Stimulated activated CD4-positive, alpha-beta T cell treated with anti-CD3 and anti-CD28 coated beads, TNF-alpha, amount 100 ng/mL, for 48 hours (primary cell): ENCODE measurements at regions not wholly inside any gene's neighbourhood (a gene's known extent, or its start where the extent isn't known, plus 50 kb on each side); places are given as distances from the start of the nearest gene placed in this dataset.
A peak's percentile ranks its signal among the peaks of the same experiment; 100 is the strongest.

Source experiments
- DNase-seq, 3 donors: peaks; one replicate each; pipeline ENCODE4 v3.0.0-alpha.2; 2020; ENCODE audit warnings: low read depth in 3 of 3

DNA sequence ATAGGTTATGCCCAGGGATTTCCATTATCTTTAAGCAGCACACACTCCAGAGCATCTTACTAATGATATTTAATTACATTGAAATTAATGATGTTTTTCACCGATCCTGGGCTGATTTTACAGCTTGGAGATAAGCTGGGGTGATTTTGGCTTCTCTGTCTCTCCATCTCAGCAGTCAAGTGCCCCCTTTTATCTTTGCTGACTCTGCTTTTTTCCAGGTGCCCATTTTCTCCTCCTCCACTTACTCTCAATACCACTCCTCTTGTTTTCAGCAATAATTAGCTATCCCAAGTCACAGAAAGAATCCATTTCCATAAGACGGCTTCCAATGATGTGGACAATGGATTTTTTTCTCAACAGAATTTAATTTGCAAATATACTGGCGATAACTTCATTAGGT is 266.7 kb downstream of the GBA3 start:
- no peak for DNase-seq

DNA sequence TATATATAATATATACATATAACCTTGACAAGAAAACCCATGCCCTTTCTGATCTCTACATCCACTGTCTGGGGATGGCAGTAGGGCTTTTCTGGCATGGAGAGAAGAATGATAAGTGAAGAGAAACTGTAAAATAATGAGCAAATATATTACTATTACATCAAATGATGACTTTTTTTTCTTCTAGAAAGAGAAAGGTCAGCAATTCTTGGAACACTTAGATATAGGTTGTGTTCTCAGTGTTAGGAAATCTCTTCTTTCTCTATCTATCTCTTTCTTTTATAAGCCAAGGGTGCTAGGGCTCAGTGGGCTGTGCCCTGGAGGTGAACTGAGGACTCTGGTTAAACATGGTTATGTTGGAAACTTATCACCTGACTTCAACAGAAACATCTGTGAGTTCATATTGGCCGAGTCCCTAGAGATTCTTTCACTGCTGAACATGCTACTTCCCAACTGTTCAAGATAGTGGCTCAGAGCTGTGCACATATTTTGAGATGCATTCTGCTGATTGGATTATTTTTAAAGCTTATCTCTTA is 265.1 kb downstream of the GBA3 start:
- DNase-seq: no peak

DNA sequence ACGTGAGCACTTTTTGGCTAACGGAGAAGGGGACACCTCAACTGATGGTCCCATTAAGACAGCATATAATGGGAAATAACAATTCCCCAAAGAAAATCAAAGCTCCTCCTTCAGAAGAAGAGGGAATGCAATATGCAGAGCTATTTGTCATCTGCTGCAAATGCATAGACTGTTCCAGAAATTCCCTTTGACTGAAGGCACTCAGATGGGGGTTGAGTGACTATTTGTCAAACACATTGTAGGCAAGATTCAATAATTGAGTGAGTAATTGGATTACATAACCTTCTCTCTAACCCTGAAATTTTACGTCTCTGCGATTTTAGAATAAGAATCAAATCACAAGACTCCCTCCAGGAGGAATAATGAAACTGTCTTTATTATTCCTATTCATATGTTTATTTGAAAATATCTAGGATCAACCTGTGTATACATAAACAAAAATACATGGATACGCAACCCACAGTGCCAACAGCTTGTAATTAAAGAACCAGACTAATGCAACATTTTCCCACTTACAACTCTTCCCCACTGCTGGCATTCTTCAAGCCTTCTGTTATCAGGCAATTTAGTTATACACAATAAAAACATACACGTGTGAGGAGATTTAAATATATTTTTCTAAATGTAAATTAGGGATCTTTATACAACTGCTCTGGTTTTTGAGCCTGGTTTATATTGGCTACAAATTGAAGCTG is 256.6 kb downstream of the GBA3 start:
- no peak for DNase-seq

DNA sequence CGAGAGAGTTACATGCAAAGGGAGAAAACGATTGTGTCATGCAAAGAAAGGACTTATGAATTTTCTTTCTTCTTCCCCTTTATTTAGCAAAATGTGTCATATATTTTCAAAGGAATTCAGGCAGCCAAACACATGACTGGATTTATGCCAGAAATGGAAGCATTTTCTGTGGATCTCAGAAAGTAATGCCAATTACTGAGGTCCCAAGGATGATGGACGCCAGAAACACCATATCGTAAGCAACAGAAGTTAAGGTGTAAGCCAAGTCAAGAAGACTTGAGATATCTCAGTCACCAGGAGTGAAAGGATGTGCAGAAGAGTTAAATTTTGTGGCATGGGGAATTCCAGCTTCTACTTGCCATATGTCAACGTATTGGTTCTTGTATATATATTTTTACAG is 255.1 kb downstream of the GBA3 start:
- DNase-seq: no peak

DNA sequence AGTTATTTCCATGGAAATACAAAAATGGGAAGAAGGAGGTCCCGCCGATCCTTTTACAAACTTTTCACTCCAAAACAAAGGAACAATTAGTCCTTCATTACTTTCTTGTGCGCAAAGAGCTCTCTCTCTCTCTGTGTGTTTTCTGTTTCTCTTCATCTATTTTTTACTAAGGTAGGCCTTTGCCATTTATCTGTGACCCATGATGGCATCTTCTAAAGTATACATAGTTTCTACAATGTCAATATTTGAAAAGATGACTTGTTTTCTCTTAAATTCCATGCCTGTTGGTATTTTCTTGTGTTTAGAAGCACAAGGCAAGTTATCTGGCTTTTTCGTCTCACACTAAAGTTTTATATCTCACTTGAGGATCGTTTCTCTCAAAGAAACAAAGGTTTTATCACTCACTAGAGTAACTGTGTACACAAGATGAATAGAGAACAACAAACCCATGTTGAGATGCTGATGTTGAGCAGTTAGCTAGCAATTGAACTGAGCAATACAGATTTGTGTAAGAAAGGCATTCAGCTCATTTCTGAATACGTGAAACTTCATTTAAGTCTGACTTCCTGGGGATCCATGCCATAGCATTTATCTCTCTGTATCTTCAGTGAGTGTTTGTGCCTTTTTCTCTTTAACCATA is 250.3 kb downstream of the GBA3 start:
- DNase-seq: no peak

DNA sequence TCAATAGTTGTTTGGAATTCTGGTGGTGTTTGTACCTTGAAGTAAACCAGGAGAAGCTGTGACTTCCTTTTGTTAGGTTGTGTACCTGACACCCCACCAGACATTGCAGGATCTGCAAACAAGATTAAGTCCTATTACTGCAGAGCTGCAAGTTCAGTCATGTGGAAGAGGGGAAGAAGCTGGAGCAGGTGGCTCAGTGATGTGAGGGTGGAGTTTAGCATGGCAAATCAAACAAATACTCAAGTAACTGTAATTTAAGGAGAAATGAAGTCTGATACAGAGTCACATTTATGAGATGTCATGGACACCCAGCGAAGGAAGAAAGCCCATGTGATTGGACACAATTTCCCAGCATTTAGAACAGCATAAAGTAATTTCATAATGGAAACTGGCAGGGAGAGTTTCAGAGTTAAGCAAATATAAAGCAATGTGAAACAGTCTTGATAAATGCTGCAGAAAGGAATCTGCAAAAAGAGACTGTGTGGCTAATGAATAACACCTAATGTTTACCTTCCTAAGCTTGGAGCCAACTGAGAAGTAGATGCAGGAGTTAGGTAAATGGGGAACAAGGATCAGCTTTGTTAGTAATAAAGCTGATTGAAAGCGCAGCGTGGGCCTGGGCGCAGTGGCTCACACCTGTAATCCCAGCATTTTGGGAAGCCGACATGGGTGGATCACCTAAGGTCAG is 249.1 kb downstream of the GBA3 start:
- DNase-seq: no peak

DNA sequence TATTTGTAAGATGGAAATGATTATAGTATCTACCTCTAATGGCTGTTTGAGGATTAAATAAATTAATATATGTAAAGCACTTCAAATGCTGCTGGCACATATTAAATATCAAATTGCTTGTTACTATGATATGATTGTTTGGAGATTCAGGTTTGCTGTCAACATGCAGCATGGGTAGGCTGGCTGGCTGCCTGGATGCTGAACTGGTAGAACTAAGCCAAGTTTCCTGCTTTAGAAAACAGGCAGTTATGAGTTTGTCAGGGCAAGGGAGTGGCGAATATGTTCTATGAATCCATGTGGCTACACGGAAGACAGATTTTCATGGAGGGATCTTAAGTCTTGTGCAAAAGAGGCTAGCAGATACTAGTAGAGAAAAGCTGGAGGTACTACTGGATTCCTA is 239.6 kb downstream of the GBA3 start:
- no peak for DNase-seq

DNA sequence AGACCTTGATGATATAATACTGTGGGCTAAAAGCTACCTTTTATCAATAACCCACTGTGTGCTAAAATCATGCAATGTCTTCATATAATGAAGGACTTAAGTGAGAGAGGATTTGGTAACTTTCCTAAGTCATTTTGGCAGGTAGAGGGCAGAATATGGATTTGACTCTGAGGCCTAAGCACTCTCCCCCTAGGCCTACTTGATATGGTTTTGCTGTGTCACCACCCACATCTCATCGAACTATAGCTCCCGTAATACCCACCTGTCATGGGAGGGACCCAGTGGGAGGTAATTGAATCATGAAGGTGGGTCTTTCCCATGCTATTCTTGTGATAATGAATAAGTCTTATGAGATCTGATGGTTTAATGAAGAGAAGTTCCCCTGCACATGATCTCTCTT is 229.7 kb downstream of the GBA3 start:
- DNase-seq: no peak

DNA sequence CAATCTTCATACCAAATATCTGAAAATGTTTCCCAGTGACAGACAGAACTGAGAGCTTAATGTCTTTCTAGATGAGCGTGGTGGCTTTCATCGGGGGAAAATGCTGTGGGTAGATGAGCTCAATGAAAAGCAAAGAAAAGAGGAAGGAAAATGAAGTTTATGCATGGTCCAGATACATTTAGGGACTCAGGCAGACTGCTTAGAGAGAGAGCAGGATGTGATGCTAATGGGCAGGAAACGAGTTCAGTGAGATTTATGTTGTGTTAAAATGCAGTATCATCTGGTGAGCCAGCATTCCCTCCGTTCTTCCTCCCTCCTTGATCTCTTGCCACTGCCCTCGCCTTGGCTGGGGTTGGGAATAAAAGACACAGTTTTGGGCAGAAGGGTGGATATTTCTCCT is 229.2 kb downstream of the GBA3 start:
- no peak for DNase-seq

DNA sequence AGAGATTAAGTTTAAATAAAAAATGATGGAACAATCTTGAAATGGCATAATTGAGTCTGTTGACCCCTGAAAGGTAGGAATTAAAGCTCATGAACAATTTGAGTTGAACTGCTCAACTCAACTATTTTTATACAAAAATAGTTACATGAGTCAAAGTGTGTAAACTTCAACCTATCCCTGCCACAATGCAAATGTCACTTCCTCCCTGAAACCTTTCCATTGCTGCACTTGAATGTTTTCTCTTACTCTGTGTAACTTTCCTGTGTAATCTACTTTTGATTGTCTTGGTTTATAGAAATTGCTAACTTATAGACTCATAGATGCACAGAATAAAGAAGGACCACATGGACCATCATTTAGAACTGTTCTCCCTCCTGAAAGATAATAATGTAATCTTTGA is 218.5 kb downstream of the GBA3 start:
- no peak for DNase-seq

DNA sequence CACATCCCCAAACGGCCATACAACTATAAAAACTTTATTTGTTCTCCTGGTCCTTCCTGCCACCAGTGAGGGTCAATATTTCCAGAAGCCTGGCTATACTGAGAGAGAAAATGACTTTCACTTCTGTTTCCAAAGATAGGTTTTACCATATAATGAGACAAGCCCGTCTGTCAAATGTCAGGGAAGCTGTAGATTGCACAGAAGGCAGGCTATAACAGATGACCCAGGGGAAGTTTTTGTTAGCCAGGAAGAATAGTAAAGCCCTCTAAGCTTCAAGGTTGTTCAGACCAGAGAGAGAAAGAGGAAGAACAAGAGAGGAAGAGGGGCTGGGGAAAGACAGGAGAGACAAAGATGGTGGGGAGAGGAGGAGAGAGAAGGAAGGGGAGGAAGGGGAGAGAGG is 217.5 kb downstream of the GBA3 start:
- no peak for DNase-seq

DNA sequence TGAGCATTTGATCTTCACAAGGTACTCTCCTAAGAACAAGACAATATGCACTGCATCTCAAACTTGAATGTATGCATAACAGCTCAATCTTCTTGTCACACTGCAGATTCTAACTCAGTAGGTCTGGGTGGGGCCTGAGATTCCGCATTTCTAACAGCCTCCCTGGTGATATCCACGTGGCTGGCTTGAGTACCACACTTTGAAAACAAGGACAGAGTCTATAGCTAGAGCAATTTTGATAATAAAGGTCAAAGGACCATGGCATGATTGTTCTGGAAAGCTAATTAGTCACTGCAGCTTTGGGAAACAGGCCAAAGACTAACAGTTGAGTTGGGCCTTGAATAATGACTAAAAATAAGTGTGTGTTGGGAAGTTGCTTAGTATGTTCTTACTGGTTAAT is 213.3 kb downstream of the GBA3 start:
- DNase-seq: no peak

DNA sequence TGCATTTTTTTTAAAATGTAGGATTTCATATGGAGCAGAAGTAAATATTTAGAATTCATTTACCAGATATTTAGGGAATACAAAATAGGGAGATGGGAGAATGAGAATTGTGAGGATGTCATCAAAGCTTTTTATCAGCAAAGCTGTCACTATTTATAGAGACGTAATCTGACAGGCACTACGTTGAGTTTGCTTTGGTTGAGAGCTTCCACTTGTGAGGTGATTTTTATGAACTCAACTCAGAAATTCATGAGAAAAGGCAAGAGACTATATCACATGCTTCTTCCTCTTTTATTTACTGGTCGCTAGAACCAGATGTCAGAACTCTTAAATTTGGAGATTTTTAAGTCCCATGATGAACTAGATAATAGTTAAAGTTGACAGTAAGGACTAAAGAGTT is 211.2 kb downstream of the GBA3 start:
- no peak for DNase-seq

DNA sequence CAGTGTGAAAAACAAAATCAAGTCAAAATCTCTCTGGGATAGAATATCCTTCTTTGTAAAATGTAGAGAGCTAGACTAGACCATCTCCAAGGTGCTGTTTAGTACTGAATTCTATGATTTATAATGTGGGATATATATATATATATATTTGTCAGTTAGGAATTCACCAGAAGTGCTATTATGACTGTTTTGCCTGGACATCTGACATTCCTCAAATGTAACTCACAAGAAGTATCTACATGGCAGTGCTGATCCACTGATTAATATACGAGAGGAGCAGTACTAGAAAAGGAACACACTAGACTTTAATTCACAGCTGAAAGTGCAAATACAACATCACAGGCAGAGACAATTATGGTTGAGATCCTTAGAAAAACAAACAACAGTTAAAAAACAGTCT is 208.9 kb downstream of the GBA3 start:
- DNase-seq: no peak

DNA sequence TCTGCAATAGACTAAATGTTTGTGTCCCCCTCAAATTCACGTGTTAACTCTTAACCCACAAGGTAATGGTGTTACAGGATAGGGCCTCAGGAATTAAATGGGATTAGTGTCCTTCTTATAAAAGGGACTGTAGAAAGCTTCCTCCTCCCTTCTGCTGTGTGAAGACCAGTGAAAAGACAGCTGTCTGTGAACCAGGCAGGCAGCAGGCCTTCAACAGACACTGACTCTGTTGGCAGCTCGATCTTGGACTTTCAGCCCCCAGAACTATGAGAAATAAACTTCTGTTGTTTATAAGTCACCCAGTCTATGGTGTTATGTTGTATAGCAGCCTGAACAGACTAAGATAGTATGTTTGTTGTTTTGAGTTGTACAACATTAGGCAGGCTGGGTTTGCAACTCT is 208.1 kb downstream of the GBA3 start:
- DNase-seq: no peak

DNA sequence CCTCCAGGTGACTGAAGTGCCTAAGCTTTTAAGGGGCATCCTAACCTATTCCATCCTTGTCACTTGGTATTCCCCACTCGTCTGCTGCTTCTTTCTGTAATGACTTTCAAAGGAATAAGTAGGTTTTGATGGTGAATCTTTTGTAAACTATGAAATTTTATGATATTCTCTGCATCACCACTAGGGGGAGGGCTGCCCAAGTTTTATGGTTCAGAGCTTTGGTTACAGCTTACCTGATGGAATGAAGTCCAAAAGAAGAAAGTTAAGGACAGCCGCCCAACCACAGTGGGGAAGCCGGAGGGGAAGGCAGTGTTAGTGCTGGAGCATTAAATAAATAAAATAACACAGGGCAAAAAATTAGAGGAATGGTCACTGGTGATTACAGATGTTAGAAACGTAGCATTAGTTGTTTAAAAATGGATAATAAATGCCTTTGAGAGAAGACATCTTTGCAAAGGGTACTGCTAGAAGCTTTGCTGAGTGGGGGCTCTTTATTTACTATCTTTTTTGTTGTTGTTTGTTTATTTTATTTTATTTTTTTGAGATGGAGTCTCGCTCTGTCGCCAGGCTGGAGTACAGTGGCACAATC is 204.9 kb downstream of the GBA3 start:
- peak in 1 of 3 donors; percentile 0 for DNase-seq

DNA sequence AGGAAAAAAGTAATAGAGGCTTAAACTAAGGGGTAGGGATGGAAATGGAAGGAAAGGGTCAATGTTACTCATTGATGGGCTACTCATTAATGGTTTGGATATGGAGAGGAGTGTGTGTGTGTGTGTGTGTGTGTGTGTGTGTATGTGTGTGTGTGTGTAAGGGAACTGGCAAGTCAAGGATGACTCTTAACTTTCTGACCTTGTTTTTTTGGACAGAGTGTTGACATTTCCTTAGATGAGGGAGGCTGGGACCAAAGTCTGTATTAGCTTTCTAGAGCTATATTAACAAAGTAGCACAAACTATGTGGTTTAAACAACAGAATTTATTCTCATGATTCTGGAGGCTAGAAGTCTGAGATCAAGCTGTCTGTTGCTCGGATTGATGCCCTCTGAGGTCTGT is 202.7 kb downstream of the GBA3 start:
- no peak for DNase-seq

DNA sequence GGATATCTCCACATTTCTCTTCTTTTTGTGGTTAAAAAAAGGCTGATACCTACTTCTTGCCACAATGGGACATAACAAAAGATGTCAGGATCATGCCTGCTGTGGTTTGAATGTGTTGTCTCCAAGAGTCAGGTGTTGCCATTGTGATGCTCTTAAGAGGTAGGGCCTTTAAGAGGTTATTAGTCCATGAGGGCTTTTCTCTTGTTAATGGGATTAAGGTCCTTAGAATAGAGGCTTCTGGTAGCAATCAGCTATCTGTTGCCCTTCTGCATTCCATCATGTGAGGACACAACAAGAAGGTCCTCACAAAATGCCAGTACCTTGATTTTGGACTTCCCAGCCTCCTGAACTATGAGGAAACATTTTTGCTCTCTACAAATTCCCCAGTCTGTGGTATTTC is 191.4 kb downstream of the GBA3 start:
- DNase-seq: no peak

DNA sequence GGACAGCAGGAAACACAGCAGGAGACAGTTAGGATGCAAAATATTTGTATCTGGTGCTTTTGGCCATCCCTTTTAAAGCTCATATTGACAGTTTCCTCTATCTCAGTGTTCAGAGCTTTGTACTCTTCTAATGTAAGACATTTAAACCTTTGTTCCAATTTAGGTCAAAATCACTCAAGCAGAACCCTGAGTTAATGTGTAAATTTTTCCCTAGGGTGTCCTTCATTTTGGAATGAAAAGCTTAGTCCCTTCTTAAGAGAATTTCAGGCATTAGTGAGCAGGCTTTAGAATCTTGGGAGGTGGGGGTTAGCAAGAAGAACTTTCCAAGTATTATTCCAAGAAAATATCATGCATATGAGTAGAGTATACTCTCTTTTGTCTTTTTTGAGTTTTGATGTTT is 188.7 kb downstream of the GBA3 start:
- no peak for DNase-seq

DNA sequence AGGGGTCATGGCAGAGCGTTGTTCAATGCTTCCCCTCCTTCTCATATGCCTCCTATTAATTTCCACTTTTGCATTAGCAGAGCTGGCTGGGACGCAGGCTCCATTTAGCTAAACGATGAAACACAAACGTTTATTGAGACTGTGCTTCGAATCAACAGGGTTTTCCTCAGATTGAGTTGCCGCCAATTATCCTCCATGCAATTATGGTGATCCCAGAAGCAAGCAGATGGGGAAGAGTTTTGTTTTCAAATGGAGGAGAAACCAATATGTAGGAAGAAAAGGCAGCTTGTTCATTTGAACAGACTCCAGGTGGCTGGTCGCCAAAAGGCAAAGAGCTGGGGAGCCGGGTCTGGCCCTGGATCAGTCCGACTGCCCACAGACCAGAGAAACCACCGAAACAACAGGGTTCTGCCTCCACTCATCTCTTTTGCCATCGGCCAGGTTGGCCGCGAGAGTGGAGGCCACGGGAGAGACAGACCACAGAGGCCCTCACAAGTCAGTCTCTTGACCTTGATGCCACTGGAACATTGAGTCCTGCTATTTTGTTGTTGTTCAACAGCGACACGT is 184.8 kb downstream of the GBA3 start:
- no peak for DNase-seq

DNA sequence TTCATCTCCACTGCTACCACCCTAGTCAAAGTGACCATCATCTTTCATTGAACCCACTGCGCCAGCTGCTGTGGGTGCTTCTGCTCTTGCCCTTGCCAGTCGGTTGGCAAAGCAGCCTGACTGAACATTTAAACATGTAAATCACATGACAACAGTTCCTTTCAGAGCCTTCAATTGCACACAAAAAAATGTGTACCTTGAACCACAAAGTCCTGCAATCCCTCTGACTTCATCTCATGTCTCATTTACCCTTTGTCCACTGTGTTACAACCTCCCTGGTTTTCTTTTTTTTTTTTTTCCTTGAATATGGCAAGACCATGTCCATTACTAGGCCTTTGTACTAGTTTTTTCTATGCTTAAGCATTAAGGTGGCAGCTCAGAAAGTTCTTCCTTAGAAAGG is 183.5 kb downstream of the GBA3 start:
- no peak for DNase-seq

DNA sequence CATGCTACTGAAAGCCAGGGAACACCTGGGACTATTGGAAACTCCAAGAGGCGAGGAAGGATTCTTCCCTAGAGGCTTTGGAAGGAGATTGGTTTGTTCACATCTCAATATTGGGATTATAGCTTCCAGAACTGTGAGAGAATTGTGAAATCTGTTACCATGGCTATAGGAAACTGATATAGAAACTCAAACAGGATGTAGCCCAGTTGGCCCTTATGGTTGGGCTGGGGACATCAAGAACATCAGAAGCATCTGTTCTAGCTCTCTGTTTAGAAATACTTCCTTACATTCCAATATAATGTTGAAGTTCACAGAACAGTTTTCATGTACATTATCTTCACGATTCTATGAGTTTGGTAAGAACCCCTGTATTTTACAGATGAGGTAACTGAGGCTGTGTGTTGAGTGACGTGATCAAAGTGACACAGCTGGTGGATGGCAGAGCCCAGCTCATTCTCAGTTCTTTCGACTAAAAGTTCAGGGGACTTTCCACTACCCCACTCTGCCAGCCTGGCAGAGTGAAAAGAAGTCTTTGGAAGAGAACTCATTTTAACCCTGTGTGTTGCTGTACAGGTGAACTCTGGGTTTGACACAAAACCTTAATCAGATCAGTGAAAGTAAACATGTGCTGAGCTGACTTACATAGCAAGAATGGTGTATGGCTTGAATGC is 183.0 kb downstream of the GBA3 start:
- no peak for DNase-seq
